Heart right ventricle (tissue), 16 donors: ENCODE measurements at regions not wholly inside any gene's neighbourhood (a gene's known extent, or its start where the extent isn't known, plus 50 kb on each side); places are given as distances from the start of the nearest gene placed in this dataset.

ENCODE experiments used
- ATAC-seq, 8 donors: fragments of 200-7000 bp; cut with Tn5 transposase; one replicate each; pipeline ENCODE4 v1.9.1; 2020; ENCODE audit warnings: mild to moderate bottlenecking in 8 of 8, moderate library complexity in 8 of 8, moderate number of reproducible peaks in 1 of 8
- DNase-seq, 2 donors: peaks; one replicate each; pipeline ENCODE4 v3.0.0-alpha.2; 2020
- H3K27ac ChIP-seq, 10 donors: fragments of 200-600 bp; sonication (generic) in 2 of 10; one replicate each; pipeline versions ENCODE4 v1.5.0 to v1.8.0; 2020 to 2022; ENCODE audit warnings: mild to moderate bottlenecking in 3 of 10
- H3K27me3 ChIP-seq, 7 donors: fragments of 200-600 bp; one replicate each; pipeline ENCODE4 v1.8.0; 2021 to 2022; ENCODE audit warnings: mild to moderate bottlenecking in 2 of 7
- H3K36me3 ChIP-seq, 9 donors: fragments of 200-600 bp; sonication (generic) in 1 of 9; one replicate each; pipeline versions ENCODE4 v1.5.0 to v1.8.0; 2020 to 2022; ENCODE audit warnings: mild to moderate bottlenecking in 2 of 9
- H3K4me1 ChIP-seq, 9 donors: fragments of 200-600 bp; sonication (generic) in 1 of 9; one replicate each; pipeline versions ENCODE4 v1.5.0 to v1.8.0; 2020 to 2022; ENCODE audit warnings: mild to moderate bottlenecking in 4 of 9
- H3K4me3 ChIP-seq, 10 donors: fragments of 200-600 bp; sonication (generic) in 2 of 10; one replicate each; pipeline versions ENCODE4 v1.5.0 to v1.8.0; 2020 to 2022; ENCODE audit warnings: mild to moderate bottlenecking in 7 of 10, moderate library complexity in 2 of 10
- H3K9me3 ChIP-seq, 11 donors: fragments of 200-600 bp in 10 of 11; sonication (generic) in 2 of 11; one replicate each; pipeline versions ENCODE4 v1.5.0 to v1.8.0; 2013 to 2022; ENCODE audit warnings: mild to moderate bottlenecking in 2 of 11, control low read depth in 1 of 11, moderate library complexity in 1 of 11
- WGBS, 2 donors: extraction: QIAGEN DNeasy Blood & Tissue Kit; methylation state at CpG; one replicate each; pipeline ENCODE4 v1.1.7; 2013; ENCODE audit warnings: inconsistent platforms in 1 of 2; 5-methylcytosine and 5-hydroxymethylcytosine counted together
- intact Hi-C, 10 donors: fragments of 100-400 bp; cut with DNase I; formaldehyde crosslinking; loops; one replicate each; pipeline versions ENCODE4 v1.11.1 to v1.14.2; 2022
- TF ChIP-seq, protein P1 (sequence below), 9 donors: fragments of 200-600 bp; sonication (generic) in 2 of 9; IDR thresholded peaks; one replicate each; pipeline versions ENCODE4 v1.5.0 to v1.8.0; 2021 to 2022; ENCODE audit warnings: antibody characterized with exemption in 9 of 9, mild to moderate bottlenecking in 5 of 9, moderate library complexity in 1 of 9
- donor health status: Arrhythmogenic right ventricular cardiomyopathy.
- donor health status: ischemic (EF 13 %, LVEDD 7.1; RV severe dilation, severe dysfunction).
- donor health status: healthy with polysubstance abuse.
- donor health status: DM: no; HTN: yes; CAD: no.
- donor health status: DM: no; HTN: no; CAD: no.
- donor health status: ischemic (EF 25% LVEDD 6.9; RV normal size, moderate dysfunction).
- donor health status: ischemic (EF 25% LVEDD 5.7; RV mildly dilated, moderate dysfunction).
- donor health status: healthy.
- donor health status: DM: yes; HTN: yes; CAD: no.
- donor health status: Ischemic cardiomyopathy.
- donor health status: ischemic (EF 35%, LVEDD 5.7; RV mildly dilated, moderate dysfunction).
- donor health status: nonischemic (EF 11% LVEDD 7.7; RV severe dilation, severe dysfunction).
- donor health status: DM: yes; HTN: yes; CAD: no.
- donor health status: PGD.
- donor health status: ischemic (EF 29% LVEDD 5.4; RV normal size, mild dysfunction).
- donor health status: nonischemic (EF 23%, LVEDD 6.1; RV moderate dilation, normal function).

DNA sequence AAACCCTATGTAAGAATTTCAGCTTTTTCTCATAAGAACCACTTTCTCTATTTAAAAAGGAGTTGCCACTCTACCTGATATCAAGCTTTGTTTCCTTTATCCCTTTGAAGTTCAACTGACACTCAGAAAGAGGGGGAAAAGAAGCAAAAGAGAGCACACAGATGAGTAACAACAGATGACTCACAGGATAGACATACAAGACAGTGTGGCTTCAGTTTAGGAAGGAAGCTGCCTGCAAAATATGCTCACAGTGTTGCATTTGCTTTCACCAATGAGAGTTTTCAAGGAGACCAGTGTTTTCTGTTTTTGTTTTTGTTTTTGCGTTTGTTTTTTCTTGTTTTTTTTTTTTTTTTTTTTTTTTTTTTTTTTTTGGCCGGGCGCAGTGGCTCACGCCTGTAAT is 1181.6 kb downstream of the DNAJB9 start:
- Histone ChIP-seq H3K9me3 (peaks cover 0 to 16% (median 0%) of the 10 kb centered on the region in 11 donors), H3K27ac (no peak overlapping the region), H3K4me3 (no peak overlapping the region), H3K36me3 (no peaks in the 10 kb centered on the region), H3K4me1 (no peaks in the 10 kb centered on the region), H3K27me3 (no peaks in the 10 kb centered on the region)
- intact Hi-C loops, result no loop called here
- DNase-seq (no peak), ATAC-seq (no peak)
- 79 to 89% methylated on average over 4 of the region's 4 CpGs for WGBS, 2 donors
- TF ChIP-seq, protein P1, sequence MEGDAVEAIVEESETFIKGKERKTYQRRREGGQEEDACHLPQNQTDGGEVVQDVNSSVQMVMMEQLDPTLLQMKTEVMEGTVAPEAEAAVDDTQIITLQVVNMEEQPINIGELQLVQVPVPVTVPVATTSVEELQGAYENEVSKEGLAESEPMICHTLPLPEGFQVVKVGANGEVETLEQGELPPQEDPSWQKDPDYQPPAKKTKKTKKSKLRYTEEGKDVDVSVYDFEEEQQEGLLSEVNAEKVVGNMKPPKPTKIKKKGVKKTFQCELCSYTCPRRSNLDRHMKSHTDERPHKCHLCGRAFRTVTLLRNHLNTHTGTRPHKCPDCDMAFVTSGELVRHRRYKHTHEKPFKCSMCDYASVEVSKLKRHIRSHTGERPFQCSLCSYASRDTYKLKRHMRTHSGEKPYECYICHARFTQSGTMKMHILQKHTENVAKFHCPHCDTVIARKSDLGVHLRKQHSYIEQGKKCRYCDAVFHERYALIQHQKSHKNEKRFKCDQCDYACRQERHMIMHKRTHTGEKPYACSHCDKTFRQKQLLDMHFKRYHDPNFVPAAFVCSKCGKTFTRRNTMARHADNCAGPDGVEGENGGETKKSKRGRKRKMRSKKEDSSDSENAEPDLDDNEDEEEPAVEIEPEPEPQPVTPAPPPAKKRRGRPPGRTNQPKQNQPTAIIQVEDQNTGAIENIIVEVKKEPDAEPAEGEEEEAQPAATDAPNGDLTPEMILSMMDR (IDR thresholded peaks at IDR 0.05), result no peak

DNA sequence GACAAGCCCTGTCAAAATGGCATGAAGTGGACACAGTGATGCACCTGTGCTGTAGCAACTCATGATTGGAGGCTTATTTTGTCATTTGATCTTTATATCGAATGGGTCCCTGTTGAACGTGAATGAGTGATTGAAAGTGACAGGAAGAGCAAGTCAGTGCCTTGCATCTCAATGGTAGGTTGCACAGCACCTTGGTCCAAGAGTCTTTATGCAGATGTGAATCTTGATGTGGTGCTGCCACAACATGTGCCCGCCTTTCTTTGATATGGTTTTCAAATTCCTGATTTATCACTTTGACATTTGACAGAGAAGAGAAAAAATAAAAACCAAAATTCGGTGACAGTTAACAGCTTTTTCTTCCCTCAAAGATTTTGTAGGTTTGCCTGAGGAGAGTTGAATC is 1182.4 kb downstream of the DNAJB9 start:
- 72 to 89% methylated on average over 4 of the region's 4 CpGs for whole genome bisulfite sequencing, 2 donors
- H3K36me3 ChIP-seq, result no peaks in the 10 kb centered on the region
- H3K4me1 ChIP-seq, result no peaks in the 10 kb centered on the region
- intact Hi-C loops, result no loop called here
- ATAC-seq (no peak), DNase-seq (no peak)
- no peak overlapping the region for H3K27ac ChIP-seq
- no peak overlapping the region for H3K4me3 ChIP-seq
- H3K27me3 ChIP-seq, result no peaks in the 10 kb centered on the region
- peaks cover 0 to 21% (median 4%) of the 10 kb centered on the region in 11 donors for H3K9me3 ChIP-seq
- TF ChIP-seq, protein P1 (IDR thresholded peaks at IDR 0.05), result no peak

DNA sequence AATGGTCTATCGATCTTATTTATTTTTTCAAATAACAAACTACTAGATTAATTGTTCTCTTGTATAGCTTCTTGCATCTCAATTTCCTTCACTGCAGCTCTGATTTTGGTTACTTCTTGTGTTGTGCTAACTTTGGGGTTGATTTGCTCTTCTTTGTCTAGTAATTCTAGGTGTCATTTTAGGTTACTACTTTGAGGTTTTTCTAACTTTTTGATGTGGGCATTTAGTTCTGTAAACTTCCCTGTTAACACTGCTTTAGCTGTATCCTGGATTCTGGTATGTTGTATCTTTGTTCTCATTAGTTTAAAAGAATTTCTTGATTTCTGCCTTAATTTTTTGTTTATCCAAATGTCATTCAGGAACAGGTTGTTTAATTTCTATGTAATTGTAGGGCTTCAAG is 1188.0 kb downstream of the DNAJB9 start:
- Histone ChIP-seq H3K27me3 (no peaks in the 10 kb centered on the region), H3K36me3 (no peaks in the 10 kb centered on the region), H3K9me3 (peaks cover 0 to 45% (median 5%) of the 10 kb centered on the region in 11 donors), H3K27ac (no peak overlapping the region), H3K4me3 (no peak overlapping the region), H3K4me1 (no peaks in the 10 kb centered on the region)
- DNase-seq, result no peak
- WGBS, 2 donors, result 76 to 88% methylated on average over 1 of the region's 1 CpG
- TF ChIP-seq, protein P1 (IDR thresholded peaks at IDR 0.05), result no peak
- intact Hi-C loops, result no loop called here
- no peak for ATAC-seq

DNA sequence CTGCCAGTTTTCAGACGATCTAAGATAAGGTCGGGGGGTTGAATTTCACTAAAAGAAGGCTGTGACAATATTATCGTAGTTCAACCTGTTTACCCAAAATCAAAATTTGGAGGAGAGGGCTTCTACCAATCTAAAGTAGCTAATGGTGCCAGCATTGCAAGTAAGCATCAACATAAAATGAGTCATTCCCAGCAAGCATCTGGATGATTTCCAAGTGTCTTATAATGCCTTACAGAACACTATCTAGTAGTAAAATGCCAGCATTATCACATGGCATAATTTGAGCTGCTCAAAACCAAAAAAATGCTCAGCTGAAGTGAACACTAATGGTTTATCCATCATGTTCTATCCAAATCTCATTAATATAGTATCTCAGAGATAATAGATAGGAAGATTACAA is 1193.9 kb downstream of the DNAJB9 start:
- peaks cover 0 to 20% (median 2%) of the 10 kb centered on the region in 11 donors for H3K9me3 ChIP-seq
- no peaks in the 10 kb centered on the region for H3K36me3 ChIP-seq
- ATAC-seq (no peak), DNase-seq (no peak)
- intact Hi-C loops, result loop anchor here in 1 of 10 donors (10.0 kb wide), 1 partner anchor 61 kb away; no protein-coding TSS in a partner anchor
- H3K4me3 ChIP-seq, result no peak overlapping the region
- no peaks in the 10 kb centered on the region for H3K4me1 ChIP-seq
- no peak overlapping the region for H3K27ac ChIP-seq
- TF ChIP-seq, protein P1 (IDR thresholded peaks at IDR 0.05), result no peak
- whole genome bisulfite sequencing, 2 donors, result 69 to 84% methylated on average over 3 of the region's 3 CpGs
- H3K27me3 ChIP-seq, result no peaks in the 10 kb centered on the region
